ENCODE measurements at regions not wholly inside any gene's neighbourhood (a gene's known extent, or its start where the extent isn't known, plus 50 kb on each side); places are given as distances from the start of the nearest gene placed in this dataset.
"Not testable (repeated sequence)": the region's sequence is repeated elsewhere in the genome, so short reads cannot be mapped to it uniquely, and the experiment has no call there.

DNA sequence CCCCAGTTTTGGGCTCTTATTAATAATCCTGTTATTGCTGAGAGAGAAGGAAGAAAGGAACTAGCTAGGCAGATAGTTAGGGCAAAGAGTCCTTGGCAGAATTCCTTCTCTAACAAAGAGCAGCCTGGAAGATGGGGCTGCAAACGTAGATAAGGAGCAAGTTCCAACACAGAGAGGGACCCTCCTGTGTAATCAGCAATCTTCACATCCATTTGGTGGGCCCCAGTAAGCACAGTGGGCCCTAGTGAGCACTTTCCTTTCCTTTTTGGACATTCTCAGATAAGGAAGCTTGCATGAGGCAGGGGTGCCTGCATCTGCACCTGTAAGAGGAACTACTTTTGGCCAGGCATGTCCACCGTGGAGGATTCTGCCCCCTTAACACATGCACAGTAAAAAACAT, 119.6 kb upstream of the SGO1 start:
- H3K36me3 ChIP-seq: no peaks in the 10 kb centered on the region
- no peaks in the 10 kb centered on the region for H3K27me3 ChIP-seq
- no peaks in the 10 kb centered on the region for H3K9me3 ChIP-seq
- intact Hi-C loops (cut with DNase I; ENCODE audit: low total_unique reads): no loop called here
- no peak overlapping the region for H3K27ac ChIP-seq
- DNase-seq (ENCODE audit: low spot score in 2 of 2): no peak
- H3K4me3 ChIP-seq: no peak overlapping the region
- no peaks in the 10 kb centered on the region for H3K4me1 ChIP-seq
- TF ChIP-seq, protein P1, sequence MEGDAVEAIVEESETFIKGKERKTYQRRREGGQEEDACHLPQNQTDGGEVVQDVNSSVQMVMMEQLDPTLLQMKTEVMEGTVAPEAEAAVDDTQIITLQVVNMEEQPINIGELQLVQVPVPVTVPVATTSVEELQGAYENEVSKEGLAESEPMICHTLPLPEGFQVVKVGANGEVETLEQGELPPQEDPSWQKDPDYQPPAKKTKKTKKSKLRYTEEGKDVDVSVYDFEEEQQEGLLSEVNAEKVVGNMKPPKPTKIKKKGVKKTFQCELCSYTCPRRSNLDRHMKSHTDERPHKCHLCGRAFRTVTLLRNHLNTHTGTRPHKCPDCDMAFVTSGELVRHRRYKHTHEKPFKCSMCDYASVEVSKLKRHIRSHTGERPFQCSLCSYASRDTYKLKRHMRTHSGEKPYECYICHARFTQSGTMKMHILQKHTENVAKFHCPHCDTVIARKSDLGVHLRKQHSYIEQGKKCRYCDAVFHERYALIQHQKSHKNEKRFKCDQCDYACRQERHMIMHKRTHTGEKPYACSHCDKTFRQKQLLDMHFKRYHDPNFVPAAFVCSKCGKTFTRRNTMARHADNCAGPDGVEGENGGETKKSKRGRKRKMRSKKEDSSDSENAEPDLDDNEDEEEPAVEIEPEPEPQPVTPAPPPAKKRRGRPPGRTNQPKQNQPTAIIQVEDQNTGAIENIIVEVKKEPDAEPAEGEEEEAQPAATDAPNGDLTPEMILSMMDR (IDR thresholded peaks at IDR 0.05): no peak
- no peak for TF ChIP-seq POLR2A (IDR thresholded peaks at IDR 0.05)
- TF ChIP-seq POLR2AphosphoS5 (IDR thresholded peaks at IDR 0.05): no peak

DNA sequence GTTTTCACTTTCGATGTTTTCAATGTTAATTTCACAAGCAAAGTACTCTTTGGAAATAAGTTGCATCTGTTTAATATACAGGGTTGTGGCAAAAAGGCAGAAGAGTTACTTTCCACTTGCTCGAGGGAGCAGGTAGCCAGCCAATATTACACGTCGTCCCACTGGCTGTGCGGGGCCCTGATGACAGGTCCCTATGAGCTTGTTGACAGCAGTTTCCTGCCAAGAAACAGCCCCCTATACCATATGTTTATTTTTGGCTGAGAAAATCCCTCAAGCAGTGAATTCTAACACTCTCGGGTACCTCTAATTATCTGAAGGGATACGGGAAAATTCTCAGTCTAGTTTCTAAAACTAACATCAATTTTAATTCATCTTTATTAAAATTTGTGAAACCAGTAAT, 116.8 kb upstream of the SGO1 start:
- no peak for DNase-seq (ENCODE audit: low spot score in 2 of 2)
- no peaks in the 10 kb centered on the region for H3K4me1 ChIP-seq
- no peaks in the 10 kb centered on the region for H3K27me3 ChIP-seq
- TF ChIP-seq POLR2A (IDR thresholded peaks at IDR 0.05): no peak
- TF ChIP-seq, protein P1 (IDR thresholded peaks at IDR 0.05): no peak
- no peak for TF ChIP-seq POLR2AphosphoS5 (IDR thresholded peaks at IDR 0.05)
- no peaks in the 10 kb centered on the region for H3K36me3 ChIP-seq
- H3K27ac ChIP-seq: no peak overlapping the region
- no peak overlapping the region for H3K4me3 ChIP-seq
- no peaks in the 10 kb centered on the region for H3K9me3 ChIP-seq
- intact Hi-C loops (cut with DNase I; ENCODE audit: low total_unique reads): no loop called here

DNA sequence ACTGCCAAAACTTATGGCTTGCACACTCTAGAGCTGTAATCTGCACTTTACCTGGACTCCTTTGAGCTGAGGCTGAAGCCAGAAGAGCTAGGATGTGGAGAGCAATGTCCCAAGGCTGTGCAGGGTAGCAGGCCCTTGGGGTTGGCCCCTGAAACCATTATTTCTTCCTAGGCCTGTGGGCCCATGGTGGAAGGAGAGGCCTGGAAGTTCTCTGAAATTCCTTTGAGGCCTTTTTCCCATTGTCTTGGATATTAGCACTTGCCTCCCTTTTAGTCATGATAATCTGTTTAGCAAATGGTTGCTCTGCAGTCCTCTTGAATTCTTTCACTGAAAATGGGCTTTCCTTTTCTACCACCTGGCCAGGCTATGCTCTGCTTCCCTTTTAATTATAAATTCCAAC, 102.0 kb upstream of the SGO1 start:
- H3K36me3 ChIP-seq: no peaks in the 10 kb centered on the region

DNA sequence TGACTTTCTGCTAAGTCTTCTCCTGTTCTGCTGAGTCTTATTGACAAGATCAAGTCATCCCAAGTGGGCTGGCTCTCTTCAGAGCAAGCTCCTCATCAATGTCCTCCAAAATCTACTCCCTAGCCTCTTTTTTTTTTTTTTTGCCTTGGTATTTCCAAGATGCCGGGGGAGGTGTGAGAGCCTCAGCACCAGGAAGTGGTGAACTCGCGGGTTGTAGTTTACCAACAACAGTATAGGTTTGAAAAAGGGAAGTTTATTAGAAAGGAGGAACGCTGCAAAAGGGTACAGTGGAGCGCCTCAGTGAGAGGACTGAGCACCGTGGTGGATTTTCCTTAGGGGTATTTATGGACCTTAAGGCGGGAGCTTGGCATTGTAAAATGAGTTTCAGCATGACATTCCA, 94.3 kb upstream of the SGO1 start:
- Histone ChIP-seq H3K9me3 (peaks cover 10 to 19% of the 10 kb centered on the region in 2 donors), H3K4me1 (no peaks in the 10 kb centered on the region), H3K4me3 (no peak overlapping the region), H3K27me3 (no peaks in the 10 kb centered on the region), H3K27ac (no peak overlapping the region), H3K36me3 (no peaks in the 10 kb centered on the region)
- no peak for DNase-seq (ENCODE audit: low spot score in 2 of 2)
- TF ChIP-seq POLR2A (IDR thresholded peaks at IDR 0.05) (no peak), POLR2AphosphoS5 (IDR thresholded peaks at IDR 0.05) (no peak)
- TF ChIP-seq, protein P1 (IDR thresholded peaks at IDR 0.05): no peak
- intact Hi-C loops (cut with DNase I; ENCODE audit: low total_unique reads): no loop called here

More for the DNA sequence above, 102.0 kb upstream of the SGO1 start:
- no peak overlapping the region for H3K27ac ChIP-seq
- intact Hi-C loops (cut with DNase I; ENCODE audit: low total_unique reads): no loop called here
- DNase-seq (ENCODE audit: low spot score in 2 of 2): no peak
- H3K27me3 ChIP-seq: no peaks in the 10 kb centered on the region
- TF ChIP-seq POLR2A (IDR thresholded peaks at IDR 0.05) (no peak), POLR2AphosphoS5 (IDR thresholded peaks at IDR 0.05) (no peak)
- TF ChIP-seq, protein P1 (IDR thresholded peaks at IDR 0.05): no peak
- peaks cover 25 to 35% of the 10 kb centered on the region in 2 donors for H3K9me3 ChIP-seq
- H3K4me1 ChIP-seq: no peaks in the 10 kb centered on the region
- no peak overlapping the region for H3K4me3 ChIP-seq

DNA sequence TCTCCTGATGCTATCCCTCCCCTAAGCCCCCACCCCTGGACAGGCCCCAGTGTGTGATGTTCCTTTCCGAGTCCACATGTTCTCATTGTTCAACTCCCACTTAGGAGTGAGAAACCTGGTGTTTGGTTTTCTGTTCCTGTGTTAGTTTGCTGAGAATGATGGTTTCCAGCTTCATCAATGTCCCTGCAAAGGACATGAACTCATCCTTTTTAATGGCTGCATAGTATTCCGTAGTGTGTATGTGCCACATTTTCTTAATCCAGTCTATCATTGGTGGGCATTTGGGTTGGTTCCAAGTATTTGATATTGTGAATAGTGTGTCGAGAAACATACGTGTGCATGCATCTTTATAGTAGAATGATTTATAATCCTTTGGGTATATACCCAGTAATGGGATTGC, 80.0 kb upstream of the SGO1 start:
- H3K4me3 ChIP-seq; DNase-seq (ENCODE audit: low spot score in 2 of 2); H3K27ac ChIP-seq; H3K36me3 ChIP-seq; H3K4me1 ChIP-seq; H3K27me3 ChIP-seq; intact Hi-C loops (cut with DNase I; ENCODE audit: low total_unique reads): not testable (repeated sequence)
- H3K9me3 ChIP-seq: peaks cover 0 to 13% of the 10 kb centered on the region in 2 donors
